NCI-H1694 treated with DMSO at 0.1 percent for 48 hours (cell line): ENCODE measurements at regions not wholly inside any gene's neighbourhood (a gene's known extent, or its start where the extent isn't known, plus 50 kb on each side); places are given as distances from the start of the nearest gene placed in this dataset.

Experiments used
- DNase-seq: peaks from one replicate; lab custom pipeline; 2025; lab: John Stamatoyannopoulos, UW

DNA sequence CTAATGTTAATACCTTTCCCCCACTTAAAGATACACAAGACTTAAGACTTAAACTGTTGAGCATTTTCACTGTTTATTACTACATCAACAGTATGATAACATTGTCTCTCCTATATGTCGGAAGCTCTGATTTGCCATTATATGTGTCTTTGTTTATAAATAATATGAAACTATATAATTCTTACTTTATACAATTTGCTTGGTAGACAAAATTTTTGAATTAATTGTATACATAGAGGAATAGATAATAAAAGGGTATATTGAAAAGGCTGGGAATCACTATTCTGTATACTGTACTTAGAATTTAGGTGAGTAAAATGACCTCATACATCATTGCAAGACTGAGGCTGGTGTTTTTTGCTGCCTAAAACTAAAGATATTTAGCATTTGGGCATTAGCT lies 82.1 kb upstream of the HDAC9 start:
- no peak for DNase-seq

DNA sequence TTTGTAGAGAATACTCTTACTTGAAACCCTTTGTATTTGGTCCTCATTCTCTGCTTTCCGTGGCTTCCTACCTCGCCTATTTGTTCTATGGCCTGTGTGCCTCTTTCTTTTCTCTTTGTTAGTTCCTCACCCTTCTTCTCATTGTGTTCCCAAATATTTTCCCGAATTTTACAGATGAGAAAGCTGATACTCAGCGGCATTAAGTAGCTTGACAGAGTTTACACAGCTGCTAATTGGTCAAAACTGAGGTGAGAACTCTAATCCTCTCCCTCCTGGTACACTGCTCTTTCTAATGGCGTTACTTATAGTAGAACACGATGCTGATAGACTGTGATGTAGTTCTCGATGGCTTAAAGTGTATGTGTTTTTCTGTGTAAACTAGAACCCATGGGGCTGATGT lies 80.7 kb upstream of the HDAC9 start:
- no peak for DNase-seq

DNA sequence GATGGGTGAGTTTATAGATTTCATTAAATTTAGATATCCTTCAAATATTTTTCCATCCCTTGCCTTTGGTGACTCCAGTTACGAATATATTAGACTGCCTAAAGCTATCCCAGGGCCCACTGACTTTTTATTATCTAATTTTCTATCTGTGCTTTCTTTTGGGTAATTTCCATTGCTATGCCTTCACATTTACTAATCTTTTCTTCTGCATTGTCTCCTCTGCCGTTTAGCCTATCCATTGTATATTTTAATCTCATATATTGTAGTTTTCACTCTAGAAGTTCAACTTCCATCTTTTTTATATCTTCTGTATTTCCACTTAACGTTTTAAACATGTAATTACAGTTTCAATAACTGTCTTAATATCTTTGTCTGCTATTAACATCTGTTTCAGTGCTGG lies 78.6 kb upstream of the HDAC9 start:
- no peak for DNase-seq

DNA sequence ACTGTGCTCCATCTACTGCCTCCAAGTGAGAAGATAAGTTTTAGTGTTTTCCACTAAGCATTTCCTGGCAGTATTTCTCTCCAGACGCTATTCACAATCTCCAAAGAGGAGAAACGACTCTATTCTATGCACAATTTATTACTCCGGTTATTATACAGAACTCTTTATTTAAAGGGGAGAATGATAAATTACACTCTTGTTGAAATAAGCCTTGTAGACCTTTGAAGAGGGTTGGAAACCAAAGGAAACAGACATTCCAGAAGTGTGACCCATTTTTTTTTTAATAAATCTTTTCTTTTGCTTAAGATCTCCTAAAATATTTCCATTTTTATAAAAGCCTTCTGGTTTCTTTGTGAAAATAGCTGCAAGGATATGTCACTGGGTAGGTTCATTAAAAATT lies 76.1 kb upstream of the HDAC9 start:
- DNase-seq = no peak

DNA sequence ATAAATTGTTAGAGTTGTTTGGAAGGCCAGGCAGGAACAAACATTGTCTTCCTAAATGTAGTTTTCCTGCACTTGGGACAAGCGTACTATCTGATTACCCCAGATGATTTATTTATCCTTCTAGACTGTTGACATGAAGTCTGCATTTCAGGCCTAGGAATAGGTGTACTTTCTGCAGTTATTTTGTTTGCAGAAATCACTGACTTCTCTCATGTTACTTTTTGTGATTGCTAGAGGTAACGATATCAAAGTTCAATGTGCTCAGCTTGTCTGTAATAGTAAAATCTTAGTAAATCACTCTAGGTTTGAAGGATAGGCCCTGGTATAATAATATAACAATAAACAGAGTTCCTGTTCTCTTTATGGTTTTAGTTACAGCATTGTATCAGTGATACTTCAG lies 75.4 kb upstream of the HDAC9 start:
- no peak for DNase-seq

DNA sequence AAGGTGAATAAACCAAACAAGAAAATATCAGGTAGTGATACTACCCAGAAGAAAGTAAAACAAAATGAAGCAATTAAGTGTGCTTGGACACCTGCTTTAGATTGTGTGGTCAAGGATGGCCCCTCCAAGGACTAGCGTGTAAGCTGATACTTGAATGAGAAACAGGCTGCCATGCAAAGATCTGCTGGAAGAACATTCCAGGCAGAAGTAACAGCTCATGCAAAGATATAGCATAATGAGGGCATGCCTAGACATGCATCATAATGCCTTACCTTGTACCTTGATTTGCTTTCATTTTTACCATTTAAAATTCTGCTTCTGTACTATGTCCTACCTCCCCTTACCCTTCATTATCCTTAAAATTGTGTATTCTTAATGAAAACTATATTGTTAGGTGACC lies 74.8 kb upstream of the HDAC9 start:
- no peak for DNase-seq

DNA sequence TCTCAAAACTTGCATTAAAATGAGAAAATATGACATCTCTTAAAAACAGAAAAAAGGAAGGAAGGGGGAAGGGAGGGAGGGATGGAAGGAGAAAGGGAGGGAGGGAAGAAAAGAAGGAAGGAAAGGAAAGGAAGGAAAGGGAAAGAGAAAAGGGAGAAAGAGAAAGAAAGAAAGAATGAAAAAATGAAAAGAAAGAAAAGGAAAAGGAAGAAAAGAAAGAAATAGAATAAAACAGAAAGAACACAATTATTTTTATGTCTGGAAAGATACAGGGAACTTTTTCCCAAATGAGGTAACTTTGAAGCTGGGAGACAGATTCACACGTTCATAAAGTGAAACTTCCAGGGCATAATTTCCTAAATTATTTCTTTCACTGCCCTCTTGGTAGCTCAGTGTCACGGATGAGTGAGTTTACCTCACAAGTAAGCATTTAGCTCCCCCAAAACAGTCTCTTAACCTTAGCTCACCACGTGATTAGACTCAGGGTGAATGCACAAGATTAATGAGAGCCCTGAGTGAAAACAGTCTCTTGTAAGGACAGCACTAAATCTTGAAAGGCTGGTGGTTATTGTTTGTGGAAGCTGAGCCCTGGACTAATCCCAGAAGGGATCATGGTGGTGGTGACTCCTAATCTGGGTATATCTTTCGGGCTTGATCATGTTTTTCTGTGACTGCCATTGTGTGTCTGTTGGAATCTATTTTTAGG lies 74.1 kb upstream of the HDAC9 start:
- no peak for DNase-seq

DNA sequence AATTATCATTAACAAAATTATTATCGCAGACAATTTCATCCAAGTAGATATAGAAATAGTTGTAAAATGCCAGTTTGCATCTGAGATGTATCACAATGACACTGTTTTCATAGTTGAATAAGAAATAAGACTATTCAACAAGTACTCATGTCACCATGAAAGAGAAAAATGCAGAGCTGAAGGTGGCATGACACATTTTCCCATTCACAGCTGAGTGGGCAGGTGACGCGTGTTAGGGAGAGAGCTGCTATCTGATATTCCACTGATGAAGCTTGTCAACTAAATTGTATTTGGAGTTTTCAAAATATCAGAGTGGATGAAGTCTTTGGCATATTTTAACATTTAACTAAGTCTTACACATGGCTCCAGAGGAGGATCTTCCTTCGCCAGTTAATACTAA lies 70.3 kb upstream of the HDAC9 start:
- DNase-seq = no peak

DNA sequence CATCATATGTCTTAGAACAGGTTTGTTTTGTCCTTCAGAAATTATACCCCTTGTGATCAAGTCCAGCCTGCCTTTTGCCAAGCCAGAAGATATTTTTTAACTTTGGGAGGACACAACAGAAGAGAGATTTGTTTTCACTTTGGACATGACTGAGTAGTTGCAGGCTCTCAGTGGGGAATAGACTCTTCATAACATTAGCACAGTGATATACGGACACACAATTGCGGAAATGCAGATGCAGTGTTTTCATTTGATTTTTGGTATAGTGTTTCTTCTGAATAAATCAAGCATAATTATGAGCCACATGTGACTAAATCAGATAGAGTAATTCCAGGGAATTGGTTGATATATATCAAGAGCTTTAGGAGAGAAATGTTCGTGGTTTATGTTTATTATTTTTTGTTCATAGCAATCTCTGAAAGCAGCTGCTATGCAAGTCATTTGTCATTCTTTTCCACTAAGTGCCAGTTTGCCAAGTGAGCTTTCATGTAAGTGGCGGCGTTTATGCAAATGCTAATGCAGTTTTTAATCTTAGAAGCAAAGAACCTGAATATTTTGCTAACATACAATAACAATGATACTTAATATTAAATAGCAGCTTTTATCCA lies 69.6 kb upstream of the HDAC9 start:
- DNase-seq = no peak

DNA sequence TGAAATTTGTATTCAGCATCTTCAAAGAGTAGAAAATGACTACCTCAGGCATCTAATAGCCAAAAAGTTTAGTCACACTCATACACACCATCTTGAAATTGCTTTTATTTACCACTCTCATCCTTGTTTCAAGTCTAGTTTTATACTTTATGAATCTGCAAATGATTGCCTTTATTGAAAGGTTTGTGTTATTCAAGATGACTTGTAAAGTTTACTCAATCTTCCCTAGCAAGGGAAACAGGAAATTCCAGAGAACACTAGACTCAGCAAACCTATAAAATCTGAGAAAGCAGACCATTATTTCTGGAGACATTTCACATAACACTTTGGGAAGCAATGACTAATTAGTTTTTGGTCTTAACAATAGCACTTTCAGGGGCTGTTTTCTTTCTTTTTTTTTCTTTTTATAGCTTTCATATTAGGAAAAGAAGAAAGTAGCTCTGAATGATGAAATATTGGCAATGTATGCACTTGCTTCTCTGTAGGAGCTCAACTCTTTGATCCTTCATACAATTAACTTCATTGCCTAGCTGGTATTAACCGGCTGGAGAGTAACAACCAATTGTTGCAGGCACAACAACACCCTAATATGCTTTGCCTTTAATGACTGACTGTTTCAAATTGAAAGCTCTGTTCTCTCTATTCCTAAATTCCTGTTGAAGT lies 68.9 kb upstream of the HDAC9 start:
- DNase-seq = no peak

DNA sequence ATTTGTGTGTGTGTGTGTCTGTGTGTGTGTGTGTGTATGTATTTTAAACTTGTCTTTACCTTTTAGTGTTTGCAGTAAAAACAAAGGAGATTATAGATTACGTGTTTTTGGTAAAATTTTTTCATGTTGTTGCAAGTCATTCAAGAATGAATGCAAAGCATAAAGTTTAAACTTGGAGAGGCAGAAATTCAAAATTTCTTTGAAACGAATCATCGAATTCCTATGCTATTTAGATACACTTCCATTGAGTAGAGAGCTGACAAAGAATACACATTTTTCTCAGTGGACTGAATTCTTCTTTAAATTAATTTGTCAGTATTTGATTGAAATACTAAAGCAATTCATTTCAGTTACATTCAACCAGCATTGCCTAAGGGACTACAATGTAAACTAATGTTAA lies 66.0 kb upstream of the HDAC9 start:
- no peak for DNase-seq

DNA sequence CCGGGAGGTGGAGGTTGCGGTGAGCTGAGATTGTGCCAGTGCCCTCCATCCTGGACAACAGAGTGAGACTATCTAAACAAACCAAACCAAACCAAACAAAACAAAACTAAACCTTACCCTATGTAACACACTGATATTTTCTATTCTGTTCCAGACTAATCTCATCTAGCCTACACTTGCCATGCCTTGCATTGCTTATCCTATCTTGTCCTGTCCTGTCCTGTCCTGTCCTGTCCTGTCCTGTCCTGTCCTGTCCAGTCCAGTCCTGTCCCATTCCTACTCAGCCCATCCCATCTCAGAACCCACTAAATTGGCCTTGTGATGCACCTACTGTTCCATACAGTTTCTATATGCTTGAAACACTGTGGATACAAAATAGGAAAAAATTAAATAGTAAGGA lies 64.7 kb upstream of the HDAC9 start:
- no peak for DNase-seq

DNA sequence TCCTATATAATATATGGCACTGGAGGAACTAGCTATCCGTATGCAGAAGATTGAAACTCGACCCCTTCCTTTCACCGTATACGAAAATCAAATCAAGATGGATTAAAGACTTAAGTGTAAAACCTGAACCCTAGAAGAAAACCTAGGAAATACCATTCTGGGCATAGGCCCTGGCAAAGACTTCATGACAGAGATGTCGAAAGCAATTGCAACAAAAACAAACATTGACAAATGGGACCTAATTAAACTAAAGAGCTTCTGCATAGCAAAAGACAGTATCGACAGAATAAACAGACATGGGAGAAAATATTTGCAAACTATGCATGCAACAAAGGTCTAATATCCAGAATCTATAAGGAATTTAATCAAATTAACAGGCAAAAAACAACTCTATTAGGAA lies 61.4 kb upstream of the HDAC9 start:
- no peak for DNase-seq

DNA sequence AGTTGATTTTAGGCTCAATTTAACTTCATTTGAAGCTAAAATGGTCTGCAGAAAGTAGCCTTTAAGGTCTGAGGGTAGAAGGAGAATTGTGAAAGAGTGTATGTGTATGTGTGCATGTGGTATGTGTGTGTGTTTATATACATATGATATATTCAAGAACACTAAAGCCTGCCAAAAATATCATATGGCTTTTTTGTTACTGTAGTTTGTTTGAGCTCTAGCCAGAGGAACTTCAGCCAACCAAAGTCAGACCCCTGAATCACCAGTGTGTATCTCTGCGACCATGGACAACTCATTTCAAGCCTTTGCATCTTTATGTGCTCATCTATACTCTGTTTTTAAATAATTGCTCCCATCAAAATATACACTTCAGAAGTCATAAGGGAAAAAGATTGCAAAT lies 58.4 kb upstream of the HDAC9 start:
- no peak for DNase-seq

DNA sequence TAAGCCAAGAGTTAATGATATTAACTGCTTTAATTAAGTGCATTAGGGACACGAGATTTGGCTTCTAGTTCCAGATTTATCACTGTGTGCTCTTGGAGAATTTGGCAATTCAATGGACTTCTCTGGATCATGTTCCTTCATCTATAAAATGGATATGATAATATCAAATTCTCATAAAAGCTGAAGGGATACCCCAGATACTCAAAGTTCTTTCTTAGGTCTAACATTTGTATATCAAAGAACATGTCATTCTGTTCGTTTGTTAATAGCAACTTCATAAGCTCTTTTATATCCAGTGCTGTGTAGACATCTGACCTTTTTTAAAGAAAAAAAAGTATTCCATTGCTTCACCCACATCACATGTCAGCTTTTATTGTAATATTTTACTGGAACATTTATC lies 54.6 kb upstream of the HDAC9 start:
- no peak for DNase-seq

DNA sequence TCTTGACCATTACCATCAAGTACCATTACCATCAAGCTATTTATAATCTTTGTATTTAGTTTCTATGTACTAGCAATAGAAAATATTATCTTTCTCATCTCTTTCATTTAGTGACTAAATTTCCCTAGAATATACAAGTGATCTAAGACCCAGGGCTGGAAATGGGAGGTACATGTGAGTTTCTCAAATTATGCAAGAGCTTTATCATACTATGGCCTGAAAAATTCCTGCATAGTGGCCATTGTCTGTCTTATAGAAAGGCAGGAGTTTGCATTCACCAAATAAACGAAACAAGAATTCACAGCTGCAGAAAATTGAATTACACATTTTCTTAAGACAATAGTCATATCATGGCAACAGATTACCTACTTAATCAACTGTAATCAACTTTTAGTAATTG lies 50.7 kb upstream of the HDAC9 start:
- no peak for DNase-seq

DNA sequence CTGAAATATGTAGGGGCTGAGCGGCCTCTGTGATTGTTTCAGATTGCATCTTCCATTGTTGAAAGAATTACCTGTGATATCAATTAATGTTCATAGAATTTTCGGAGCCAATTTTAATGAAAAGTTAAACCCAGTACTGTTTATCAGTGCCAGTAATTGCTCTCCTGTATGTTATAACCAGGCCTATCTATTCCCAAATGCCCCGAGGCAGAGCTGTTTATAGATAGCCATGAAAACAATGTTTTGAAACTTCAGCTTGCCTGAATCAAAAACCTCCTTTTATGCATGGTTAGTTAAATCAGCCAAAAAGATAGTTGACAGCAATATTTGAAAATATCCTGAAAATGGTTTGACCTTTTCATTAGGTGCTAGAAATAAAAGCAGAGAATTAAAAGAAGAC lies 50.1 kb upstream of the HDAC9 start:
- DNase-seq = no peak
